ENCODE measurements at regions not wholly inside any gene's neighbourhood (a gene's known extent, or its start where the extent isn't known, plus 50 kb on each side); places are given as distances from the start of the nearest gene placed in this dataset.

GRCh38 chr13:104416973-104417372 is 1350.8 kb upstream of the SLC10A2 start:
- DNase-seq (ENCODE audit: low read depth): no peak

GRCh38 chr13:104414771-104415170 is 1348.6 kb upstream of the SLC10A2 start:
- no peak for DNase-seq (ENCODE audit: low read depth)

- DNase-seq (ENCODE audit: low read depth): no peak
Measured at GRCh38 chr13:104414181-104414580, 1348.0 kb upstream of the SLC10A2 start.

GRCh38 chr13:104411141-104411765 is 1345.0 kb upstream of the SLC10A2 start:
- no peak for DNase-seq (ENCODE audit: low read depth)

GRCh38 chr13:104408733-104409132 is 1342.5 kb upstream of the SLC10A2 start:
- no peak for DNase-seq (ENCODE audit: low read depth)

- DNase-seq (ENCODE audit: low read depth): no peak
Measured at GRCh38 chr13:104404325-104404724, 1338.1 kb upstream of the SLC10A2 start.

- DNase-seq (ENCODE audit: low read depth): no peak
Measured at GRCh38 chr13:104389691-104390090, 1323.5 kb upstream of the SLC10A2 start.

GRCh38 chr13:104387510-104387909 is 1321.3 kb upstream of the SLC10A2 start:
- no peak for DNase-seq (ENCODE audit: low read depth)

- no peak for DNase-seq (ENCODE audit: low read depth)
Measured at GRCh38 chr13:104385404-104385803, 1319.2 kb upstream of the SLC10A2 start.

- DNase-seq (ENCODE audit: low read depth): no peak
Measured at GRCh38 chr13:104382951-104383350, 1316.7 kb upstream of the SLC10A2 start.

GRCh38 chr13:104376588-104376987 is 1310.4 kb upstream of the SLC10A2 start:
- no peak for DNase-seq (ENCODE audit: low read depth)

- DNase-seq (ENCODE audit: low read depth): no peak
Measured at GRCh38 chr13:104375614-104376013, 1309.4 kb upstream of the SLC10A2 start.

- DNase-seq (ENCODE audit: low read depth): no peak
Measured at GRCh38 chr13:104372095-104372655, 1306.0 kb upstream of the SLC10A2 start.

GRCh38 chr13:104365430-104365829 is 1299.2 kb upstream of the SLC10A2 start:
- no peak for DNase-seq (ENCODE audit: low read depth)

GRCh38 chr13:104357672-104358354 is 1291.6 kb upstream of the SLC10A2 start:
- DNase-seq (ENCODE audit: low read depth): no peak

GRCh38 chr13:104357174-104357573 is 1291.0 kb upstream of the SLC10A2 start:
- no peak for DNase-seq (ENCODE audit: low read depth)

- DNase-seq (ENCODE audit: low read depth): no peak
Measured at GRCh38 chr13:104355041-104355670, 1288.9 kb upstream of the SLC10A2 start.

GRCh38 chr13:104327211-104327610 is 1261.0 kb upstream of the SLC10A2 start:
- no peak for DNase-seq (ENCODE audit: low read depth)

- DNase-seq (ENCODE audit: low read depth): no peak
Measured at GRCh38 chr13:104326523-104326922, 1260.3 kb upstream of the SLC10A2 start.

GRCh38 chr13:104321756-104322155 is 1255.5 kb upstream of the SLC10A2 start:
- DNase-seq (ENCODE audit: low read depth): no peak

- DNase-seq (ENCODE audit: low read depth): no peak
Measured at GRCh38 chr13:104320446-104320845, 1254.2 kb upstream of the SLC10A2 start.

- no peak for DNase-seq (ENCODE audit: low read depth)
Measured at GRCh38 chr13:104318121-104318520, 1251.9 kb upstream of the SLC10A2 start.

- no peak for DNase-seq (ENCODE audit: low read depth)
Measured at GRCh38 chr13:104315606-104316005, 1249.4 kb upstream of the SLC10A2 start.

All from stimulated activated CD8-positive, alpha-beta memory T cell treated with anti-CD3 and anti-CD28 coated beads, Interleukin-7, amount 100 ng/mL, for 24 hours (primary cell).